Thoracic aorta (tissue), 2 donors: ENCODE measurements at regions not wholly inside any gene's neighbourhood (a gene's known extent, or its start where the extent isn't known, plus 50 kb on each side); places are given as distances from the start of the nearest gene placed in this dataset.

Experiments
- ATAC-seq: fragments of 150-250 bp; one replicate; pipeline ENCODE4 v1.8.0; 2017; ENCODE audit warnings: low read depth; ENCODE audit not compliant: insufficient number of reproducible peaks, low FRiP score
- DNase-seq: peaks from one replicate; pipeline ENCODE4 v3.0.0-alpha.2; 2020; ENCODE audit warnings: low spot score
- H3K27ac ChIP-seq, 2 donors: fragments of 200-600 bp; sonication (generic); 1 replicate in 1 of 2; 2 replicates in 1 of 2; pipeline ENCODE4 v1.5.1; 2016; ENCODE audit warnings: mild to moderate bottlenecking in 2 of 2, moderate library complexity in 2 of 2
- H3K27me3 ChIP-seq: fragments of 200-600 bp; sonication (generic); replicated peaks from 2 replicates; pipeline ENCODE4 v1.6.0; 2016; ENCODE audit warnings: mild to moderate bottlenecking; ENCODE audit not compliant: insufficient read depth
- H3K36me3 ChIP-seq: fragments of 200-600 bp; sonication (generic); one replicate; pipeline ENCODE4 v1.5.1; 2016
- H3K4me1 ChIP-seq, 2 donors: fragments of 200-600 bp; sonication (generic); 1 replicate in 1 of 2; 2 replicates in 1 of 2; pipeline versions ENCODE4 v1.5.1 to v1.6.0; 2016; ENCODE audit warnings: low read depth in 2 of 2, mild to moderate bottlenecking in 1 of 2; ENCODE audit not compliant: control insufficient read depth in 1 of 2
- H3K4me3 ChIP-seq: fragments of 200-600 bp; sonication (generic); 2 replicates; pipeline ENCODE4 v1.5.1; 2016; ENCODE audit warnings: mild to moderate bottlenecking
- H3K9me3 ChIP-seq: fragments of 200-600 bp; sonication (generic); 2 replicates; pipeline ENCODE4 v1.5.1; 2016
- CTCF ChIP-seq: fragments of 200-600 bp; sonication (generic); IDR thresholded peaks from one replicate; pipeline ENCODE4 v1.5.1; 2019; ENCODE audit warnings: antibody characterized with exemption

- Histone ChIP-seq H3K4me3 (no peak overlapping the region), H3K27me3 (no peaks in the 10 kb centered on the region), H3K4me1 (peaks cover 3 to 32% of the 10 kb centered on the region in 2 donors), H3K9me3 (no peaks in the 10 kb centered on the region), H3K27ac (peak overlapping the region in 1 of 2 donors; percentile 38), H3K36me3 (no peaks in the 10 kb centered on the region)
- ATAC-seq (peak; percentile 53), DNase-seq (no peak)
- no peak for TF ChIP-seq CTCF
Measured at GRCh38 chr5:110262749-110263148, 463.7 kb downstream of the TMEM232 start.

GRCh38 chr5:110264661-110265060, 461.8 kb downstream of the TMEM232 start:
- peak overlapping the region; percentile 27 to 58 for H3K27ac ChIP-seq
- DNase-seq (no peak), ATAC-seq (no peak)
- no peaks in the 10 kb centered on the region for H3K9me3 ChIP-seq
- no peak for TF ChIP-seq CTCF
- no peak overlapping the region for H3K4me3 ChIP-seq
- H3K4me1 ChIP-seq: peaks cover 3 to 41% of the 10 kb centered on the region in 2 donors
- no peaks in the 10 kb centered on the region for H3K27me3 ChIP-seq
- no peaks in the 10 kb centered on the region for H3K36me3 ChIP-seq

GRCh38 chr5:110265162-110265561, 461.3 kb downstream of the TMEM232 start:
- no peak for TF ChIP-seq CTCF
- Histone ChIP-seq H3K9me3 (no peaks in the 10 kb centered on the region), H3K36me3 (no peaks in the 10 kb centered on the region), H3K27ac (peak overlapping the region; percentile 14 to 58), H3K4me1 (peaks cover 3 to 46% of the 10 kb centered on the region in 2 donors), H3K4me3 (no peak overlapping the region), H3K27me3 (no peaks in the 10 kb centered on the region)
- ATAC-seq: no peak
- no peak for DNase-seq

- no peak for DNase-seq
- no peak for ATAC-seq
- TF ChIP-seq CTCF: no peak
- Histone ChIP-seq H3K27me3 (no peaks in the 10 kb centered on the region), H3K9me3 (no peaks in the 10 kb centered on the region), H3K27ac (no peak overlapping the region), H3K4me3 (no peak overlapping the region), H3K36me3 (no peaks in the 10 kb centered on the region), H3K4me1 (peaks cover 3 to 41% of the 10 kb centered on the region in 2 donors)
Measured at GRCh38 chr5:110267714-110268113, 458.8 kb downstream of the TMEM232 start.

- Histone ChIP-seq H3K4me1 (peaks cover 0 to 35% of the 10 kb centered on the region in 2 donors), H3K4me3 (no peak overlapping the region), H3K36me3 (no peaks in the 10 kb centered on the region), H3K27me3 (no peaks in the 10 kb centered on the region), H3K9me3 (no peaks in the 10 kb centered on the region), H3K27ac (no peak overlapping the region)
- ATAC-seq (no peak), DNase-seq (no peak)
- no peak for TF ChIP-seq CTCF
Measured at GRCh38 chr5:110268283-110268682, 458.2 kb downstream of the TMEM232 start.
